C4-2B (cell line): ENCODE measurements at regions not wholly inside any gene's neighbourhood (a gene's known extent, or its start where the extent isn't known, plus 50 kb on each side); places are given as distances from the start of the nearest gene placed in this dataset.

Experiments
- ZFX ChIP-seq: fragments of 450-650 bp; IDR thresholded peaks from 2 replicates; pipeline ENCODE4 v1.6.1; 2017
- TF ChIP-seq, protein P1 (sequence below): fragments of 450-650 bp; conservative IDR thresholded peaks from 2 replicates; pipeline ENCODE4 v1.5.1; 2017; ENCODE audit warnings: mild to moderate bottlenecking

DNA sequence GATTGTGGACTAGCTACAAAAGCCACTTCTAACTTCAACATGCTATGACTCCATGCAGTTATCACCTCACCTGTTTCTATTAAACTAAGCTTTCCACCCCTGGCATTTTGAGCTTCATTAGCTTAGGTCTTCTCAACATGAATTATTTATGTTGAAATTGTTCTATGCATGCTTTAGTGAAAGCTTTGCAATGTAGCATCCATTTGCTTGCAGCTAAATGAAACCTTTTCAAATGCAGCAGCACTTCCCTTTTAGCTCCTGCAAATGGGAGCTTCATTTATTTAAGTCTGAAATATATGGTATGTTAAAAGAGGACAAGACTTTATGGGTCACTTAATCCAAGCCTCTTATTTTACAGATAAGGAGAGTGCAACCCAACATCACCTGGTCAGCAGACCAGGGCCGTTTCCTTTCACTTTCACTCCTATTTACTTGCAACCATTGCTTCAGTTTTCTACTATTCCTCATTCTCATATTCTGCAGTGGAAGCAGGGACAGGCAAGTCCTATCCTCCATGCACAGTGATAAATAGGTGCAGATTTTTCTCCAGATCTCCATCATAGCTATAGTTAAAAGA, 56.4 kb upstream of the SAMSN1 start:
- TF ChIP-seq, protein P1, sequence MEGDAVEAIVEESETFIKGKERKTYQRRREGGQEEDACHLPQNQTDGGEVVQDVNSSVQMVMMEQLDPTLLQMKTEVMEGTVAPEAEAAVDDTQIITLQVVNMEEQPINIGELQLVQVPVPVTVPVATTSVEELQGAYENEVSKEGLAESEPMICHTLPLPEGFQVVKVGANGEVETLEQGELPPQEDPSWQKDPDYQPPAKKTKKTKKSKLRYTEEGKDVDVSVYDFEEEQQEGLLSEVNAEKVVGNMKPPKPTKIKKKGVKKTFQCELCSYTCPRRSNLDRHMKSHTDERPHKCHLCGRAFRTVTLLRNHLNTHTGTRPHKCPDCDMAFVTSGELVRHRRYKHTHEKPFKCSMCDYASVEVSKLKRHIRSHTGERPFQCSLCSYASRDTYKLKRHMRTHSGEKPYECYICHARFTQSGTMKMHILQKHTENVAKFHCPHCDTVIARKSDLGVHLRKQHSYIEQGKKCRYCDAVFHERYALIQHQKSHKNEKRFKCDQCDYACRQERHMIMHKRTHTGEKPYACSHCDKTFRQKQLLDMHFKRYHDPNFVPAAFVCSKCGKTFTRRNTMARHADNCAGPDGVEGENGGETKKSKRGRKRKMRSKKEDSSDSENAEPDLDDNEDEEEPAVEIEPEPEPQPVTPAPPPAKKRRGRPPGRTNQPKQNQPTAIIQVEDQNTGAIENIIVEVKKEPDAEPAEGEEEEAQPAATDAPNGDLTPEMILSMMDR: no peak
- no peak for TF ChIP-seq ZFX
